ENCODE measurements at regions not wholly inside any gene's neighbourhood (a gene's known extent, or its start where the extent isn't known, plus 50 kb on each side); places are given as distances from the start of the nearest gene placed in this dataset.

GRCh38 chr18:77571743-77572142 lies 322.1 kb downstream of the GALR1 start:
- TF ChIP-seq CTCF (IDR thresholded peaks at IDR 0.05) (no peak), POLR2A (IDR thresholded peaks at IDR 0.05) (no peak)
